GM19328 (cell line): ENCODE measurements at regions not wholly inside any gene's neighbourhood (a gene's known extent, or its start where the extent isn't known, plus 50 kb on each side); places are given as distances from the start of the nearest gene placed in this dataset.
"Not testable (repeated sequence)": the region's sequence is repeated elsewhere in the genome, so short reads cannot be mapped to it uniquely, and the experiment has no call there.

Experiments
- ATAC-seq: cut with Tn5 transposase; IDR thresholded peaks from one replicate; pipeline ENCODE4 v1.9.1; 2021; ENCODE audit warnings: mild to moderate bottlenecking, moderate library complexity; ENCODE audit not compliant: unreplicated experiment

DNA sequence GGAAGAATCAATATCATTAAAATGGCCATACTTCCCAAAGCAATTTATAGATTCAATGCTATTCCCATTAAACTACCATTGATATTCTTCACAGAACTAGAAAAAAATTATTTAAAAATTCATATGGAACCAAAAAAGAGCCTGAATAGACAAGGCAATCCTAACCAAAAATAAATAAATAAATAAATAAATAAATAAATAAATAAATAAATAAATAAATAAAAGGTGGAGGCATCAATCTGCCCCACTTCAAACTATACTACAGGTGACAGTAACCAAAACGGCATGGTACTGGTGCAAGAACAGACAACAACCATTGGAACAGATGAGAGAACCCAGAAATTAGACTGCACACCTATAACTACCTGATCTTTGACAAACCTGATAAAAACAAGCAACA, 598.5 kb upstream of the GRM3 start:
- not testable (repeated sequence) for ATAC-seq

DNA sequence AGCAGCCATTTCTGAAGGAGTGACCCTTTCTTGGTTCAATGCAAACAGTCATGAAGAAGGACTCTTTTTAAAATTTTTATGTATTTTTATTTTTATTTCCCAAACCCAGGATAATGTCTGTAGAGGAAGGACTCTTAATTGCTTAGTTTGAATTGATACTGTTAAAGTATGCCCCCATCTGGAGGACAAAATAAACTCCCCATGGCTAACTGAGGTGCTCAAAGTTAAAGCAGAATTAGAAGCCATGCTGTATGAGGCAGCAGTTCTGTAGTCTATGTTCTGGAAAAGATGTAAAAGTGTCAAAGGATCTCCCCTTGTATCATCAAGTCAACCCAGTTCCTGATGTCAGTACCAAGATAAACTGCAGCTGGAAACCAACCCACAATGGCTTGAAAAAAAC, 617.9 kb upstream of the GRM3 start:
- no peak for ATAC-seq

DNA sequence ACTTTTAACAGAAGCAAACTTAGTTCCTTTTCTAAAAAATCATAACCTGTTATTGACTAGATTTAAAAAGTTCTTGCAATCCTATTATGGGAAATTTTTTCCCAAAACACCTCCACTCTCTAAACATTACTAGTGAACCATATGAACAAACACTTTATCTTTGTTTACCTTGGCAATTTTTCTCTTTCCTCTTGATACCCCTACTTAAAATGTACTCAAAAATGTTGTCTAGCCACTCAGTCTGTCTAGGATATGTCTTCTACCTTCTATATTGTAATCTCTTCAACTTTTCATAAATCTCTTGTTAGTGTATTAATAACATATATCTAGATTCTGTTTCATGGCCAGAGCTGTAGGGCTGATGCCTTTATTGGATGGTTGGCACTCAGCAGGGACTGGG, 630.0 kb upstream of the GRM3 start:
- ATAC-seq = no peak

DNA sequence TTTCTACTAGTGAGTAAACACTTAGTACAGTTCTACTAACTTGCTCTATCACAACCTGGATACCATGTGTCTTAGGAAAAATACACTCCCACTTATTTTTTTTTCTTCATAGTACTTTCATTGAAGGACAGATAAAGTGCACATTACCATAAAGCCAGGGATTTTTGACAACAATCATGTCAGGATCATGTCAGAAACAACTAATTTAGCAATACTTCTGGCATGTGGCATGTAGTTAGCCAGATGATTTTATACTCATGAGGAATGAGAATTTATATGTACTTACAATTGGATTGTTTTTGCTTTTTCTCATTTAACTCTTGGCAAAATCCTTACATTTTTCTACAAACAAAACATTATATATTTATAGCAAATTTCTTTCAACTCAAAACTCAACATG, 630.7 kb upstream of the GRM3 start:
- ATAC-seq = no peak

DNA sequence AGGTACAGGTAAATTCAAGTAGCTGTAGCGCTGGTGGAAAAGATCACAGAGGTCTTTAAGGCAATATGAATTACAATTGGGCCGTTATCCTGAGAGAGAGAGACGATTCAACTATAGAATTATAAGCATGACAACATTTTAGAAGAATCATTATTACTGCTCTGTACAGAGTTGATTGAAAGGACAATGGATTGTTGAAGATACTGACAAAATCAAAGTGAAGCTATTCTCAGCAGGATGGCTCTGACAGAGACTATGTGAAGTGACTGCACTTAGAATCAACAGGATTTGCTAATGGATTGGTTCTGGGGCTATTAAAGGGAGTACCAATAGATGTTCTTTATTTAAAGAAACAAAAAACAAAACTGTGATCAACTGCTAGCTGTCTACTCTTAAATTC, 634.8 kb upstream of the GRM3 start:
- no peak for ATAC-seq

DNA sequence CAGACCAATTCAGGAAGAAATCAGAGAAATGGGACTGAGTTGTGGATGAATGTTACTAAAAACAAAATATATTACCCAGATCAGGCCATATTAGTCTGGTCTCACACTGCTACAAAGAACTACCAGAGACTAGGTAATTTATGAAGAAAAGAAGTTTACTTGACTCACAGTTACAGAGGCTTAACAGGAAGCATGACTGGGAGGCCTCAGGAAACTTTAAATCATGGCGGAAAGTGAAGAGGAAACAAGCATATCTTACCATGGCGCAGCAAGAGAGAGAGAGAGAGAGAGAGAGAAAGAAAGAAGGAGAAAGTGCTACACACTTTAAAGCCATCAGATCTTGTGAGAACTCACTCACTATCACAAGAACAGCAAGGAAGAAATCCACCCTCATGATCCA, 636.8 kb upstream of the GRM3 start:
- ATAC-seq = no peak

DNA sequence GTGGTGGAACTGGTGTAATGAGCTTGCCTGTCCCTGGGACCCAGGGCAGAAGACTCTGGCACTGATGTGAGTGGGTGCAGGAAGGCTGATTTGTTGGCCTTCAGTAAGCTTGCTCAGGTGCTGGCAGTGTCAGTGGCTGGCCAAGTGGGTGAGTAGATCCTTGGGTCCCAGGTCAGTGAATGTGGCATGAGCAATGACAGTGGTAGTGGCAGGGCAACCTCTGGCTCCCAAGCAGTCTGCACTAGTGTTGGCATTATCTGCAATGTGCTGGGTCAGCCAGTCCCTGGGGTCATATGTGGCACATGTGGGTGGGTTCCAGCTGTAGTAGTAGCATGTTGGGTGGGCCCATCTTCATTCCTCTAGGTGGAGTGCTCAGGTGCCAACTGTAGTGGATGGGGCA, 640.9 kb upstream of the GRM3 start:
- no peak for ATAC-seq

DNA sequence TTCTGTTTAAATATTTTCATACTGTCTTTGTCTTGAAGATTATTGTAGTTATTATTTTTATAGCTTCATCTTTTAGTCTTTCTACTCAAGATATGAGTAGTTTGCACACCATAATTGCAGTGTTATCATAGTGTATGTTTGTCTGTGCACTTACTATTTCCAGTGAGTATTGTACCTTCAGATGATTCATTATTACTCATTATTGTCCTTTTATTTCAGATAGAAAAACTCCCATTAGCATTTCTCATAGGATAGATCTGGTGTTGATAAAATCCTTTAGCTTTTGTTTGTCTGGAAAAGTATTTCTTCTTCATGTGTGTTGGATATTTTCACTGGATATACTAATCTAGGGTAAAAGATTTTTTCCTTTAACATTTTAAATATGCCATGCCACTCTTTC, 646.2 kb upstream of the GRM3 start:
- ATAC-seq = no peak

DNA sequence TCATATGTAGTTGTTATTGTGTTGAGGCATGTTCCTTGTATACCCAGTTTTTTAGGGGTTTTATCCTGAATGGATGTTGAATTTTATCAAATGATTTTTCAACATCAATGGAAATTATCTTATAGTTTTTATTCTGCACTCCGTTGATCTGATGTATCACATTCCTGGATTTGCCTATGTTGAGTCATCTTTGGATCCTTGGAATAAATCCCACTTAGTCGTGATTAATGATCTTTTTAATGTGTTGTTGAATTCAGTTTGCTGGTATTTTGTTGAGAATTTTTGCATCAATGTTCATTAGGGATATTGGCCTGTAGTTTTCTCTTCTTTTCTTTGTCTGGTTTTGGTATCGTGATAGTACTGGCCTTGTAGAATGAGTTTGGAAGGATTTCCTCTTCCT, 648.6 kb upstream of the GRM3 start:
- ATAC-seq = no peak

DNA sequence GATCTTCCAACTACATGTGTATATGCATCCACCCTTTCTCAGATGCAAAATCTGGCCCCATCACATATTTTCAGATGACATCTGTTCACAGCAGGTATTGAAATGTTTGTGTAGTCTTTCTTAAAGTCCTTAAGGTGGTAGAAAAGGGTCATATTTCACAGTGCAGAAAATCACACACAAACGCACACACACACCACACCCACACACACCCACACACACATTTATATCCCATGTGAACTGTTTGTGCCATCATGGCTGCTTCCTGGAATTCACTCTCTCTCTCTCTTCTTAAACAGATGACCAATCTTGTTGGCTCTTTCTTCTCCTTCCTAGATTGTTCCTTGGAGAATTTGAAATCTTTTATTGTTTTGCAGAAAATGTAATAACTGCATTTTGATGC, 663.0 kb upstream of the GRM3 start:
- no peak for ATAC-seq

DNA sequence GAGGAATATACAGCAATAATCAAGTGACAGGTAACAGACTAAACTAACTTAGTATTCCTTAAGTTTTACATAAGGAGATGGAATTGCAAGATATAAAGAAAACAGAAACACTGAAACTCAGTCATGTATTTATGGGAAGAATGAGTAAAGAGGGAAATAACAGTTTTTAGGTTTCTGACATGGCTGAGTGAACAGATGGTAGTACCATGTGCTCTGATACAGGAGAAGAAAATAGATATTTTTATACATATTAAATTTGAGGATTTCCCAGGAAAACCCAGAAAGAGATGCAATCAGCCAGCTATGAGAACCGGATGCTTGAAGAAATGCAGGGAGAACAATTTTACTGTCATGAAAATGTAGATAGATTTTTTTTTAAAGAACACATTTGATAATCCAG, 669.5 kb upstream of the GRM3 start:
- no peak for ATAC-seq

DNA sequence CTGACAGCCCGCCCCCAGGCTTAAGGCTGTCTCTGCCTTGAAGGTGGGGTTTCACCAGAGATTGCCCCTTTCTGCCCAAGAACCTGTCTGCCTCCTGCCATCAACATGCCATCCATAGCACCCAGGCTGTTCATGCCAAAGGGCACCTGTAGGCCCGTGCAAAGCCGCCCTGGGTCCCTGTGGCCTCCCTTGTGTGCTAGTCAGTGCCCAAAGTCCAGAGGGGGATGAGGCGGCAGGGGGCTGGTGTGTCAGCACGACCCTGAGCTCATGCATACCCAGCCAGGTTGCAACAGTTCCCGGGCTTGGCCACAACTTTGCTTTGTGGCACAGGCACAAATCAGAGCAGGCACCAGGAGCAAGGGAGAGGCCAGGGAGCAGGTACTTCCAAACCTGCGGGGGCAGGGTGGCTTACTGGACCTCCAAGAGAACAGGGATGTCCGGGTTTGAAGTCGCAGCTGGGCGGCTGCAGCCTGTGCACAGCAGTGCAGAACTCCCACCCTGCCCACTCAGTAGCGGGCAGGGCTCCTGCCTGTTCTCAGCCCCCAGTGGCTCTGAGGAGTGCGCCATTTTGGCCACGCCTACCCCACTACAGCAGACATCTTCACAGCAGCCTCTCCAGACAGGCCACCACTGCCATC, 671.1 kb upstream of the GRM3 start:
- ATAC-seq = no peak

DNA sequence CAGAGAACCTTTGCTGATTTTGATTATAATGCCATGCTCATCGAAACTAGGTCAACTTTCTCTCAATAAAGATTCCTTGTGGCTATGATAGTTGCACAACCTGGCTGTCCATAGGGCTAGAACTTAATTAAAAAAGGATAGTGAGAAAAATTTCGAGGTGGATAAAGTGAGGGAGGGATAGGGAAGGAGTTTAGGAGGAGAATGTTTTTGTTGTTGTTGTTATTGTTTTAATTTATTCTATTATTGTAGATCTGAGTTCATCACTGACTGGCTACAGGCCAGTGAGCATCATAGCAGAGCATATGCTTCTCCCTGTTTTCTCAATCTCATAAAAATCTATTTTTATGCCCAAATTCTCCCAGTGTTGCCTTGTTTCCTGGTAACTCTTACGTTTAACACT, 688.7 kb upstream of the GRM3 start:
- ATAC-seq = no peak

DNA sequence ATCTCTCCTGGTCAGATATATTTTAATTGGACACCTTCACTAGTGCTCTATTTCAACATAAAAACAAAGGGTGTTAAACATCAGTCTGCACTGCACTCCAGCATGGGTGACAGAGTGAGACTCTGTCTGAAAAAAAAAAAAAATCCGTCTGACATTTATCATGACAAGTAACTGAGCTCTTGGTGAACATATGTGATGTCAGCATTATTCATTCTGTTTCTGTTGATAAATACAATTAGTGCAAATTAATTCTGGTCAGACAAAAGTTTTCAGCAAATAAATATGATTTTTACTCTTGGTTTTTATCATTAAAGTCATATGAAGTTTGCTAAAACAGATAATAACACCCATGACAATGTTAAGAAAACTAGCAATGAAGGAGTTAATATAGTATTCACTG, 692.8 kb upstream of the GRM3 start:
- no peak for ATAC-seq

DNA sequence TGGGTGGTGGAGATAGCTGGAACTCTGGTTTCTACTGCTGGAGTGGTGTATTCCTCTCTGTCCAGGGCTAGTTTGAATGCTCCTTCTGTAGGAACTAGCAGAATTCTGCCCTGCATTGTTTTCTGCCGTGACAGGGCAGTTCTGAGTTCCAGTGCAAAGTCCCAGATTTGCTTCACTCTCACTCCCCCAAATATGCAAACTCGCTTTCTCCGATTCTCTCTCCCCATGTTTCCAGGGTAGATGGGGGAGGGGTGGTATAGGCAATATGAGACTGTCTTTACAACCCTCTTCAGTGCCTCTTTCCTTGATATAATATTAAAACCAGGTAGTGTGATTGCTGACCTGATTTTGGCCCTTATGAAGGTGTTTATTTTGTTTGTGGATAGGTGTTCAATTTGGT, 693.3 kb upstream of the GRM3 start:
- ATAC-seq = no peak

DNA sequence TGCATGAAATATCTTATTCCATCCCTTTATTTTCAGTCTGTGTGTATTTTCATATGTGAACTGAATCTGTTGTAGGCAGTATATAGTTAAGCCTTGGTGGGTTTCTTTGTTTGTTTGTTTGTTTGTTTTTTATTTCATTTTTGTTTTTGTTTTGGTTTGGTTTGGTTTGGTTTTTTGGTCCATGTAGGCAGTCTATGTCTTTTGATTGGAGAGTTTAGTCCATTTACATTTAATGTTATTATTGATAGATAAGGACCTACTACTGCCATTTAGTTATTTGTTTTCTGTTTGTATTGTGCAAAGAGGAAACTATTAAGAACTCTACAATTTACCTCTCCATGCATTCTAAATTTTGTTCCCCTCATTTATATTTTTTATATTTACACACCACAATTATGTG, 695.9 kb upstream of the GRM3 start:
- no peak for ATAC-seq

DNA sequence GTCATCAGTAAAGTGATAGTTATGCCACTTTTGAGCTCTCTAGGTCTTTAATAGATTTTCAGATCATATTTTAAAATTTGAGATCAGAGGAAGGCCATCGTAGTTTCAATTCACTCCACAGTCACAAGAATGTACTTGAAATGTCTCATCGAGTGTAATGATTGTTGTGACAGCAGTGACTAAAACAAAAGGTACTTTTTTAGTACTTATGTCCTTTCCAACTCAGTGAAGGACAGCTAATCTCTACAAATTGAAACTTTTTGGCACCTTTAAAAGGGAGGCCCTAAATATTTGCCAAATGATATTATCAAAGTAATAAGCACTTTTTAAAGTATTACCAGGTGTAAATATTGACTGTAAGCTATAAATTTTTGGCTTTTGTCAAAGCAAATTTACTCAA, 702.9 kb upstream of the GRM3 start:
- no peak for ATAC-seq

DNA sequence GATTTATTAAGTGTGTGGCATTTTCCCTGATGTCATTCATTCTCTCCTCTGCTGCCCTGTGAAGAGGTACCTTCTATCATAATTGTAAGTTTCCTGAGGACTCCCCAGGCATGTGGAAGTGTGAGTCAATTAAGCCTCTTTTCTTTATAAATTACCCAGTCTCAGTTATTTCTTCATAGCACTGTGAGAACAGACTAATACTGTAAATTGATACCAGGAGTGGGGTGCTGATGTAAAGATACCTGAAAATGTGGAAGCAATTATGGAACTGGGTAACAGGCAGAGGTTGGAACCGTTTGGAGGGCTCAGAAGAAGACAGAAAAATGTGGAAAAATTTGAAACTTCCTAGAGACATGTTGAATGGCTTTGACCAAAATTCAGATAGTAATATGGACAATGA, 711.8 kb upstream of the GRM3 start:
- no peak for ATAC-seq

DNA sequence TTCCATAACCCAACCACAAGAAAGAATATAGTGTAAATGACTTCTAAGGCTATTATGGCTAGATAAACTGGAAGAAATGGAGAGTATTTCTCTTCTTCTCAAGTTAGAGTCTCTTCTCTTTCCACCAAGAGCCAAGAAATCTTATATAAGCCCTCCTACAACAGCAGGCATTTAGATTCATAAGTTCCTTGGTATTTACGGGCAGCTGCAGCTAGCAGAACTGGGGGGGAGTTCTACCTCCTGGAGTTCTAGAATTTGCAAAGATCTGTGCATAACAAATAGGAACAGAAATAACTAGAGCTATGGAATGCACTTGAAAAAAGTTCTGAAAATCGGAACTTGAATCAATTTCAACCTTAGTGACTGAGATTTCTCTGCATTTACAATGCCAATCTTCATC, 715.2 kb upstream of the GRM3 start:
- no peak for ATAC-seq

DNA sequence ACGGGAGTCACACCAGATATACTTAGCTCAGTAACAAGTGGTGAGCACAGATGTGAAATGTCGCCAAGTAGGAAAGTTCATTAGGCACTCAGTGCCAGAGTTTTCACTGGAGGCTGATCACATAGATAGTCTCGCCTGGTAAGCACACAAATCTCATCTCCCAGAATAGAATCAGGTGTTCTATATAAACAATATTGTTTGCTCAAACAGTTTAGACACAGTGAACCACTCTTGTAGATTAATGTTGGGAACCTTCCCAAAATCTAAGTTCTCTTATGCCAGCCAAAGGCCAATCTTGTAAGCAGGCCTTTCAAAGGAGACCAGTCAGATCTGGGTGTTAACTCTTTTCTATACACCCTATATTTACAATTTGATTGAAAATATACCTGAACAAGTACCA, 716.5 kb upstream of the GRM3 start:
- no peak for ATAC-seq

DNA sequence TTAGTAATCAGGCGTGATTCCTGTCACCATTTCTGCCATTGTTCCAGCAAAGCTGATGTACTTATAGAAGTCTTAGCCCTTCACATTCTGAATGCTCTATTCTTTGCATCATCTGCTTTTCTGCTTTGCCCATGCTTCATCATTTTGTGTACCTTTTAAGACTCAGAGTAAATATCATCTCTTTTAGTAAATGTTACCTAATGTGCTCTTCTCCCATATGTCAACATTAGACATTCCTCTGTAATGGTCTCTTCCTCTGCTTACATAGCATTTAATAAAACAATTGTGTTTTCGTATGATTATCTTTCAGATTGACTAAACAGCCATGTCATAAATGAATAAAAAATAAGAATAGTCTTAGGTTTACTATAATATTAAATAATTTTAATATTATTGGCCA, 719.6 kb upstream of the GRM3 start:
- no peak for ATAC-seq

DNA sequence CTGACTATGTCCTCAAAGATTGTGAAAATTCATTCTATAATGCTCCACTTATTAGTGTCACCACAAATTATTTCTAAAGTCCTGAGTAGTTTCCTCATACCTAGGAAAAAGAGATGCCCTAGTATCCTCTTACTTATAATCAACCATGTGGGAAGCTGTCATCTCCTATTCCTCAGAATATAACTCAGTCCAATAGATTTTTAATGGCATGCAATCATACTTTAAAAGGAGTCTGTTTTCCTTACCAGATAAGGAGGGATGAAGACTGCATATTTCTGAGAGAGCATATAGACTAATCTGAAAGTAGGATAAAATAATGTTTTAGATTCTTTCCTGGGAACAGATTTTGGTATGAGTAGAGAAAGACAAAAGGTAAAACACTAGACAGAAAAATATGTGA, 727.7 kb upstream of the GRM3 start:
- ATAC-seq = no peak

DNA sequence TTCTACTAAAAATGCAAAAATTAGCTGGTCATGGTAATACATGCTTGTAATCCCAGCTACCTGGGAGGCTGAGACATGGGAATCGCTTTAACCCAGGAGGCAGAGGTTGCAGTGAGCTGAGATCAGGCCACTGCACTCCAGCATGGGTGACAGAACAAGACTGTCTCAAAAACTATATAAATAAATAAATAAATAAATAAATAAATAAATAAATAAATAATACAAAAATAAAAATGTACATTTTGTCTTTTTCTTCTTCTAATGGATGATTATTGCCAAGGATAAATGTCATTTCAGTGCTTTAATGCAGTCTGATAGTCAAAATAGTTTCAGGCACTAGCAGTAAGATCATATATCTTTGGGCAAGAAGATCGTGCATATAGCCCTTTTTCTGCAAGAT, 727.6 kb upstream of the SEMA3D start:
- no peak for ATAC-seq

DNA sequence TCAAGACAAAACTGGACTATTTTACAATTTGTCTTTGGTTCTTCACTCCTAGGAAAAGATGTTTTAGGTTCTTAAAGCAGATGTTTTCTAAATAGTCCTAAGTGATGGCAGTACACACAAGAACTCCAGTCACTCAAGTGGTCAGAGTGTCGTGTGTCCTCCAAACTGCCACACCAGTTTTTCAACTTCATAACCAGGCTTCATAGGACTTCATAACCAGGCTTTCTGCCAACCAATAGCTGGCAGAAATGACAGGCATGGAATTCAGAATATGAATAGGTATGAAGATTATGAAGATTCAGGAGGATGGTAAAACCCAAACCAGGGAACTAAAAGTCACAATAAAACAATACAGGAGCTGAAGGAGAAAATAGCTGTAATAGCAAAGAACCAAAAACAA, 721.2 kb upstream of the SEMA3D start:
- ATAC-seq = no peak
